ENCODE measurements at regions not wholly inside any gene's neighbourhood (a gene's known extent, or its start where the extent isn't known, plus 50 kb on each side); places are given as distances from the start of the nearest gene placed in this dataset.

DNA sequence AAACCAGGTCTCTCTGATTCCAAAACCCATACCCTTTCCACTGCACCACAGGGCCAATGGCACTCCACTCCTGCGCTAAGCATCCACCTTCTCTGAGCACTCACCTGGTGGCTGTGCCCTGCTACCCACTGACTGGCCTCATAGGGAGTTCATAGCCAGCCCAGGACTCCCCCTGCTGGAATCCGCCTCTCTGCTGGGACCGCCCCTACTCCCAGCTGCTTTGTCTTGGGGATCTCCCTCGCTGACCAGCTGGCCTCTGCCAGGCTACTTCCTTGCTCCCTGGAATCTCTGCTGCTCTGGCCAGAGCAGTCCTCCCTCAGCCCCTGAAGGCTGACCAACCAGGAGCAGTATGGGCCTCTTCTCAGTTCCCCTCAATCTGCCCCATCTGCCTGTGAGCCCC, 129.7 kb downstream of the FAXC start:
- DNase-seq (no peak), ATAC-seq (no peak)
- no peaks in the 10 kb centered on the region for H3K36me3 ChIP-seq (ENCODE audit: insufficient read depth in 1 of 2, low read depth in 1 of 2)
- H3K9me3 ChIP-seq, result no peaks in the 10 kb centered on the region
- WGBS, 3 donors, result 19 to 27% (median 23%) methylated on average over 4 of the region's 4 CpGs
- no peaks in the 10 kb centered on the region for H3K4me1 ChIP-seq
- H3K27ac ChIP-seq, result no peak overlapping the region
- no peak overlapping the region for H3K4me3 ChIP-seq
- TF ChIP-seq, protein P1, sequence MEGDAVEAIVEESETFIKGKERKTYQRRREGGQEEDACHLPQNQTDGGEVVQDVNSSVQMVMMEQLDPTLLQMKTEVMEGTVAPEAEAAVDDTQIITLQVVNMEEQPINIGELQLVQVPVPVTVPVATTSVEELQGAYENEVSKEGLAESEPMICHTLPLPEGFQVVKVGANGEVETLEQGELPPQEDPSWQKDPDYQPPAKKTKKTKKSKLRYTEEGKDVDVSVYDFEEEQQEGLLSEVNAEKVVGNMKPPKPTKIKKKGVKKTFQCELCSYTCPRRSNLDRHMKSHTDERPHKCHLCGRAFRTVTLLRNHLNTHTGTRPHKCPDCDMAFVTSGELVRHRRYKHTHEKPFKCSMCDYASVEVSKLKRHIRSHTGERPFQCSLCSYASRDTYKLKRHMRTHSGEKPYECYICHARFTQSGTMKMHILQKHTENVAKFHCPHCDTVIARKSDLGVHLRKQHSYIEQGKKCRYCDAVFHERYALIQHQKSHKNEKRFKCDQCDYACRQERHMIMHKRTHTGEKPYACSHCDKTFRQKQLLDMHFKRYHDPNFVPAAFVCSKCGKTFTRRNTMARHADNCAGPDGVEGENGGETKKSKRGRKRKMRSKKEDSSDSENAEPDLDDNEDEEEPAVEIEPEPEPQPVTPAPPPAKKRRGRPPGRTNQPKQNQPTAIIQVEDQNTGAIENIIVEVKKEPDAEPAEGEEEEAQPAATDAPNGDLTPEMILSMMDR (IDR thresholded peaks at IDR 0.05), result no peak
- peaks cover 0 to 3% (median 0%) of the 10 kb centered on the region in 3 donors for H3K27me3 ChIP-seq (ENCODE audit: insufficient read depth in 3 of 3, low read length in 2 of 3)
- intact Hi-C loops (cut with DNase I), result no loop called here

DNA sequence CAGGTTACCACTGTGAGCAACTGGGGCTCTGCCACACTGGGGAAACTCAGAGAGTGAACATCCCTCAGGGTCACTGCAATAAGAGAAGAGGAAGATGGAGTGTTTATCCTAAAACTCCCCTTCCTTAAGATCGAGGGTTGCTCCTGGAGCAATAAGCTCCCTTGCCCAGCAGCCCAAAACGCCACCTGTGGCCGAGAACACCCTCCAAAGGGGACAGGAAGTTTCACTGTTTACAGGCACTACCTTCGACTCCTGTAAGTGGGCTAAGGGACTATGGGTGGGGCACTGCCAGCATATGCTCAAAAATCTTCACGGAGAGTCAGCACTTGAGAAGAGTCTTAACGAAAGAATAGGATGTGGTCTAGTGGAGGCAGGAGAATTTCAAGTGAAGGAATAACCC, 132.5 kb downstream of the FAXC start:
- H3K27ac ChIP-seq, result no peak overlapping the region
- WGBS, 3 donors, result 25 to 35% (median 35%) methylated on average over 6 of the region's 6 CpGs
- intact Hi-C loops (cut with DNase I), result no loop called here
- DNase-seq (no peak), ATAC-seq (no peak)
- H3K4me1 ChIP-seq, result no peaks in the 10 kb centered on the region
- H3K36me3 ChIP-seq (ENCODE audit: insufficient read depth in 1 of 2, low read depth in 1 of 2), result no peaks in the 10 kb centered on the region
- TF ChIP-seq, protein P1 (IDR thresholded peaks at IDR 0.05), result no peak
- H3K9me3 ChIP-seq, result no peaks in the 10 kb centered on the region
- no peak overlapping the region for H3K4me3 ChIP-seq
- H3K27me3 ChIP-seq (ENCODE audit: insufficient read depth in 3 of 3, low read length in 2 of 3), result peaks cover 0 to 3% (median 0%) of the 10 kb centered on the region in 3 donors

DNA sequence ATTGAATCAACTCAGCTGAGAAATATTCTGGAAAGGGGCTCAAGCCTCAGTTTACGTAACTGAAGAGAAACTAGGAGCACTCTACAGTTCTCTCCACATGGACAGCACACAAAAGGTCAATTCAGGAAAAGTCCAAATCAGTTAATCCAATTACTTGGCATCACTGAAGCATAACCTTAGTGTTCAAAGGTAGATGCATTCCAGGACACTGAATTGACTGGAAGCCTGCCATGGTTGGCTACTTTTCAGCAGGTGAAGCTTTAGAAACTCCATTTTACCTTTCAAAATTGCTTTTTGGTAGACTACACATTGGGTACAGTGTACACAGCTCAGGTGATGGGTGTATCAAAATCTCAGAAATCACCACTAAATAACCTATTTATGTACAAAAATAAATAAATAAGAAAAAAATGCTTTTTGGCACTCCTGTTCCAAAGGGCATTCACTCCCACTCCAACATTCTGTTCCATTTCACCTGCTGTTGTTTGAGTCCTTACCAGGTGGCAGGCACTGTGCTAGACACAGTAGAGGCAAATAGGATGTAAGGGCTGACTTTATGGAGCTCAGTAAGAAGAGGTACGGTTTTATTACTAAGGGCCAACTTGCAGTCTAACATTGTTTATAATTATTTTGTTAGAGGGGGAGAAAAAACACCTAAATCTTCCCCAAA, 153.4 kb downstream of the FAXC start:
- Histone ChIP-seq H3K4me3 (no peak overlapping the region), H3K27me3 (ENCODE audit: insufficient read depth in 3 of 3, low read length in 2 of 3) (no peaks in the 10 kb centered on the region), H3K36me3 (ENCODE audit: insufficient read depth in 1 of 2, low read depth in 1 of 2) (no peaks in the 10 kb centered on the region), H3K4me1 (no peaks in the 10 kb centered on the region), H3K9me3 (peaks cover 6% of the 10 kb centered on the region), H3K27ac (no peak overlapping the region)
- TF ChIP-seq, protein P1 (IDR thresholded peaks at IDR 0.05), result no peak
- WGBS, 3 donors, result 68 to 73% (median 71%) methylated on average over 2 of the region's 2 CpGs
- ATAC-seq (no peak), DNase-seq (no peak)
- intact Hi-C loops (cut with DNase I), result no loop called here

DNA sequence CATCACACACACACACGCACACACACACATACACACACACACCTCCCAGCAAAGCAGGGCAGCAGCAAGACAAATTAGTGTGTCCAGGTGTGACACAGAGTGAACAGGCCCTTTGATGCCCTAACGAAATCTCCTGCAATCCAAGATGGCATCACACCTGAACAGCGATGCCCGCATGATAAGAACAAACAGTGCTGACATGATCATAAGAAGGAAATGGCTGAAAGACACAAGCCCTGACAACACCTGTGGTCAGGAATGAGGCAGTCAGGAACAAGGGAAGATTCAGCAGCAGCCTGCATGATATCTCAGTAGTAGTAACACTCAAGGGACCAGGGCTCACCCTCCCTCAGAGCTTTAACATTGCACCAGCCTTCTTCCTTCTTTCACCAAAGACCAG, 156.9 kb downstream of the FAXC start:
- H3K27ac ChIP-seq, result no peak overlapping the region
- H3K4me3 ChIP-seq, result no peak overlapping the region
- no peaks in the 10 kb centered on the region for H3K36me3 ChIP-seq (ENCODE audit: insufficient read depth in 1 of 2, low read depth in 1 of 2)
- DNase-seq (no peak), ATAC-seq (no peak)
- TF ChIP-seq, protein P1 (IDR thresholded peaks at IDR 0.05), result no peak
- intact Hi-C loops (cut with DNase I), result no loop called here
- H3K4me1 ChIP-seq, result no peaks in the 10 kb centered on the region
- H3K27me3 ChIP-seq (ENCODE audit: insufficient read depth in 3 of 3, low read length in 2 of 3), result no peaks in the 10 kb centered on the region
- H3K9me3 ChIP-seq, result no peaks in the 10 kb centered on the region
- 88 to 91% (median 90%) methylated on average over 4 of the region's 4 CpGs for WGBS, 3 donors

Data from psoas muscle (tissue), 7 donors.